SK-N-SH (cell line): ENCODE measurements at regions not wholly inside any gene's neighbourhood (a gene's known extent, or its start where the extent isn't known, plus 50 kb on each side); places are given as distances from the start of the nearest gene placed in this dataset.

Experiments used
- EP300 ChIP-seq, 2 experiments: IDR thresholded peaks; 2 replicates each; pipeline versions ENCODE4 v1.4.0 to v1.6.1; 2012; ENCODE audit warnings: borderline replicate concordance in 1 of 2, low read depth in 1 of 2, low read length in 1 of 2
- FOSL2 ChIP-seq: IDR thresholded peaks from 2 replicates; pipeline ENCODE4 v1.4.0; 2012; ENCODE audit warnings: low read depth, mild to moderate bottlenecking, moderate library complexity, borderline replicate concordance
- GABPA ChIP-seq: IDR thresholded peaks from 2 replicates; pipeline ENCODE4 v1.4.0; 2012; ENCODE audit warnings: low read depth, mild to moderate bottlenecking
- POLR2AphosphoS5 ChIP-seq: IDR thresholded peaks from 2 replicates; pipeline ENCODE4 v1.6.1; 2012; ENCODE audit warnings: low read depth, low read length
- TCF12 ChIP-seq: IDR thresholded peaks from 2 replicates; pipeline ENCODE4 v1.4.0; 2012
- TF ChIP-seq, protein P1 (sequence below): fragments of 200-600 bp; sonication (generic); IDR thresholded peaks from 2 replicates; pipeline ENCODE4 v1.6.1; 2017; ENCODE audit warnings: antibody characterized with exemption, mild to moderate bottlenecking, moderate library complexity

DNA sequence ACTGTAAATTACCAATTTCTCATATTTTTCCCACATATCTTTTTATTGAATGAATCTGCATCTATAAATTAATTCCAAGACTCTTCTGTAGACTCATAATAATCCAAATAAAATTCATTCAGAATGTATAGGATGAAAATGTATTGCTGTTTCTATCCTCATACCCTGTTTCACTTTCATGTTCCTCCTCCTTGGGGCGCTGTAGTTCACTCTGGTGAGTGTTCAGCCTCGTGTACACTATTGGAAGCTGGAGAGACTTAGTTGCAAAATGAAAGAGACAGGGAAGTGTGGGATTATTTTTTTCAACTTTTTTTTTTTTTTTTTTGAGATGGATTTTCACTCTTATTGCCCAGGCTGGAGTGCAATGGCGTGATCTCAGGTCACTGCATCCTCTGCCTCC is 296.1 kb downstream of the TLL1 start:
- TF ChIP-seq POLR2AphosphoS5, result no peak
- no peak for TF ChIP-seq EP300 (IDR thresholded peaks at IDR 0.05; ENCODE audit: borderline replicate concordance in 1 of 2, low read depth in 1 of 2, low read length in 1 of 2)
- TF ChIP-seq, protein P1, sequence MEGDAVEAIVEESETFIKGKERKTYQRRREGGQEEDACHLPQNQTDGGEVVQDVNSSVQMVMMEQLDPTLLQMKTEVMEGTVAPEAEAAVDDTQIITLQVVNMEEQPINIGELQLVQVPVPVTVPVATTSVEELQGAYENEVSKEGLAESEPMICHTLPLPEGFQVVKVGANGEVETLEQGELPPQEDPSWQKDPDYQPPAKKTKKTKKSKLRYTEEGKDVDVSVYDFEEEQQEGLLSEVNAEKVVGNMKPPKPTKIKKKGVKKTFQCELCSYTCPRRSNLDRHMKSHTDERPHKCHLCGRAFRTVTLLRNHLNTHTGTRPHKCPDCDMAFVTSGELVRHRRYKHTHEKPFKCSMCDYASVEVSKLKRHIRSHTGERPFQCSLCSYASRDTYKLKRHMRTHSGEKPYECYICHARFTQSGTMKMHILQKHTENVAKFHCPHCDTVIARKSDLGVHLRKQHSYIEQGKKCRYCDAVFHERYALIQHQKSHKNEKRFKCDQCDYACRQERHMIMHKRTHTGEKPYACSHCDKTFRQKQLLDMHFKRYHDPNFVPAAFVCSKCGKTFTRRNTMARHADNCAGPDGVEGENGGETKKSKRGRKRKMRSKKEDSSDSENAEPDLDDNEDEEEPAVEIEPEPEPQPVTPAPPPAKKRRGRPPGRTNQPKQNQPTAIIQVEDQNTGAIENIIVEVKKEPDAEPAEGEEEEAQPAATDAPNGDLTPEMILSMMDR, result peak; percentile 53
- TF ChIP-seq FOSL2, result no peak
- no peak for TF ChIP-seq GABPA
- TF ChIP-seq TCF12, result no peak
